NCI-H526 treated with DMSO at 0.1 percent for 48 hours (cell line): ENCODE measurements at regions not wholly inside any gene's neighbourhood (a gene's known extent, or its start where the extent isn't known, plus 50 kb on each side); places are given as distances from the start of the nearest gene placed in this dataset.
"Not testable (repeated sequence)": the region's sequence is repeated elsewhere in the genome, so short reads cannot be mapped to it uniquely, and the experiment has no call there.

Experiments used
- DNase-seq: peaks from one replicate; lab custom pipeline; 2025; lab: John Stamatoyannopoulos, UW

GRCh38 chr5:52165806-52166205 is 621.9 kb upstream of the ITGA1 start:
- DNase-seq, result not testable (repeated sequence)

- no peak for DNase-seq
Measured at GRCh38 chr5:52173133-52173532, 614.6 kb upstream of the ITGA1 start.

GRCh38 chr5:52177193-52177592 is 610.5 kb upstream of the ITGA1 start:
- DNase-seq, result no peak

- DNase-seq, result no peak
Measured at GRCh38 chr5:52181403-52181802, 606.3 kb upstream of the ITGA1 start.

GRCh38 chr5:52190737-52191136 is 597.0 kb upstream of the ITGA1 start:
- no peak for DNase-seq

GRCh38 chr5:52199833-52200232 is 587.9 kb upstream of the ITGA1 start:
- DNase-seq, result no peak

- DNase-seq, result no peak
Measured at GRCh38 chr5:52202256-52202655, 585.5 kb upstream of the ITGA1 start.

- no peak for DNase-seq
Measured at GRCh38 chr5:52204310-52204709, 583.4 kb upstream of the ITGA1 start.
